Upper lobe of left lung (tissue), 6 donors: ENCODE measurements at regions not wholly inside any gene's neighbourhood (a gene's known extent, or its start where the extent isn't known, plus 50 kb on each side); places are given as distances from the start of the nearest gene placed in this dataset.

Source experiments
- ATAC-seq, 2 donors: fragments of 200-7000 bp; cut with Tn5 transposase; one replicate each; pipeline ENCODE4 v1.9.1; 2022; ENCODE audit warnings: mild to moderate bottlenecking in 2 of 2, moderate library complexity in 2 of 2; ENCODE audit not compliant: low FRiP score in 2 of 2
- DNase-seq, 2 donors: peaks; one replicate each; pipeline ENCODE4 v3.0.0-alpha.2; 2019 to 2020
- H3K27ac ChIP-seq, 4 donors: fragments of 200-600 bp; sonication (generic); one replicate each; pipeline ENCODE4 v1.5.1; 2016 to 2019
- H3K27me3 ChIP-seq, 4 donors: fragments of 200-600 bp; sonication (generic); one replicate each; pipeline ENCODE4 v1.5.1; 2017 to 2019
- H3K36me3 ChIP-seq, 4 donors: fragments of 200-600 bp; sonication (generic); one replicate each; pipeline ENCODE4 v1.5.1; 2016 to 2019
- H3K4me1 ChIP-seq, 4 donors: fragments of 200-600 bp; sonication (generic); one replicate each; pipeline ENCODE4 v1.5.1; 2018 to 2019
- H3K4me3 ChIP-seq, 4 donors: fragments of 200-600 bp; sonication (generic); one replicate each; pipeline ENCODE4 v1.5.1; 2017 to 2019; ENCODE audit warnings: mild to moderate bottlenecking in 2 of 4, moderate library complexity in 1 of 4
- H3K9me3 ChIP-seq, 4 donors: fragments of 200-600 bp; sonication (generic); one replicate each; pipeline ENCODE4 v1.5.1; 2018 to 2019
- EP300 ChIP-seq, 4 donors: sonication (generic); formaldehyde crosslinking; IDR thresholded peaks; one replicate each; pipeline ENCODE4 v1.5.1; 2017; ENCODE audit warnings: antibody characterized with exemption in 4 of 4, control low read depth in 2 of 4
- POLR2A ChIP-seq, 4 donors: fragments of 450-650 bp; IDR thresholded peaks; one replicate each; pipeline ENCODE4 v1.5.1; 2016 to 2017; ENCODE audit warnings: antibody characterized with exemption in 4 of 4, mild to moderate bottlenecking in 2 of 4
- POLR2AphosphoS5 ChIP-seq, 2 donors: sonication (generic); formaldehyde crosslinking; IDR thresholded peaks; one replicate each; pipeline ENCODE4 v1.5.1; 2017; ENCODE audit warnings: antibody characterized with exemption in 2 of 2
- WGBS, 2 donors: methylation state at CpG; one replicate each; pipeline ENCODE4 v1.1.5; 2017 to 2018; 5-methylcytosine and 5-hydroxymethylcytosine counted together
- TF ChIP-seq, protein P1 (sequence below), 6 experiments: fragments of 450-650 bp in 4 of 6; fragments of 200-600 bp in 2 of 6; sonication (generic) in 2 of 6; IDR thresholded peaks; one replicate each; pipeline ENCODE4 v1.5.1; 2016 to 2019; ENCODE audit warnings: antibody characterized with exemption in 6 of 6
- donor health status: DM: no; HTN: no; CAD: no; lungs with moderate emphysema.
- donor health status: DM: no; HTN: yes; CAD: no; lungs with severe emphysema.

GRCh38 chr6:168838037-168838399 is 397.0 kb downstream of the SMOC2 start:
- WGBS, 2 donors = 51 to 57% methylated on average over 15 of the region's 15 CpGs
- no peak overlapping the region for H3K4me3 ChIP-seq
- no peak overlapping the region for H3K27ac ChIP-seq
- ATAC-seq (no peak), DNase-seq (no peak)
- TF ChIP-seq, protein P1, sequence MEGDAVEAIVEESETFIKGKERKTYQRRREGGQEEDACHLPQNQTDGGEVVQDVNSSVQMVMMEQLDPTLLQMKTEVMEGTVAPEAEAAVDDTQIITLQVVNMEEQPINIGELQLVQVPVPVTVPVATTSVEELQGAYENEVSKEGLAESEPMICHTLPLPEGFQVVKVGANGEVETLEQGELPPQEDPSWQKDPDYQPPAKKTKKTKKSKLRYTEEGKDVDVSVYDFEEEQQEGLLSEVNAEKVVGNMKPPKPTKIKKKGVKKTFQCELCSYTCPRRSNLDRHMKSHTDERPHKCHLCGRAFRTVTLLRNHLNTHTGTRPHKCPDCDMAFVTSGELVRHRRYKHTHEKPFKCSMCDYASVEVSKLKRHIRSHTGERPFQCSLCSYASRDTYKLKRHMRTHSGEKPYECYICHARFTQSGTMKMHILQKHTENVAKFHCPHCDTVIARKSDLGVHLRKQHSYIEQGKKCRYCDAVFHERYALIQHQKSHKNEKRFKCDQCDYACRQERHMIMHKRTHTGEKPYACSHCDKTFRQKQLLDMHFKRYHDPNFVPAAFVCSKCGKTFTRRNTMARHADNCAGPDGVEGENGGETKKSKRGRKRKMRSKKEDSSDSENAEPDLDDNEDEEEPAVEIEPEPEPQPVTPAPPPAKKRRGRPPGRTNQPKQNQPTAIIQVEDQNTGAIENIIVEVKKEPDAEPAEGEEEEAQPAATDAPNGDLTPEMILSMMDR (IDR thresholded peaks at IDR 0.05) = no peak
- TF ChIP-seq EP300 (IDR thresholded peaks at IDR 0.05) = no peak
- TF ChIP-seq POLR2AphosphoS5 (IDR thresholded peaks at IDR 0.05) = no peak
- no peak for TF ChIP-seq POLR2A (IDR thresholded peaks at IDR 0.05)
- H3K36me3 ChIP-seq = no peaks in the 10 kb centered on the region
- H3K27me3 ChIP-seq = no peaks in the 10 kb centered on the region
- H3K9me3 ChIP-seq = no peaks in the 10 kb centered on the region
- H3K4me1 ChIP-seq = no peaks in the 10 kb centered on the region

DNA sequence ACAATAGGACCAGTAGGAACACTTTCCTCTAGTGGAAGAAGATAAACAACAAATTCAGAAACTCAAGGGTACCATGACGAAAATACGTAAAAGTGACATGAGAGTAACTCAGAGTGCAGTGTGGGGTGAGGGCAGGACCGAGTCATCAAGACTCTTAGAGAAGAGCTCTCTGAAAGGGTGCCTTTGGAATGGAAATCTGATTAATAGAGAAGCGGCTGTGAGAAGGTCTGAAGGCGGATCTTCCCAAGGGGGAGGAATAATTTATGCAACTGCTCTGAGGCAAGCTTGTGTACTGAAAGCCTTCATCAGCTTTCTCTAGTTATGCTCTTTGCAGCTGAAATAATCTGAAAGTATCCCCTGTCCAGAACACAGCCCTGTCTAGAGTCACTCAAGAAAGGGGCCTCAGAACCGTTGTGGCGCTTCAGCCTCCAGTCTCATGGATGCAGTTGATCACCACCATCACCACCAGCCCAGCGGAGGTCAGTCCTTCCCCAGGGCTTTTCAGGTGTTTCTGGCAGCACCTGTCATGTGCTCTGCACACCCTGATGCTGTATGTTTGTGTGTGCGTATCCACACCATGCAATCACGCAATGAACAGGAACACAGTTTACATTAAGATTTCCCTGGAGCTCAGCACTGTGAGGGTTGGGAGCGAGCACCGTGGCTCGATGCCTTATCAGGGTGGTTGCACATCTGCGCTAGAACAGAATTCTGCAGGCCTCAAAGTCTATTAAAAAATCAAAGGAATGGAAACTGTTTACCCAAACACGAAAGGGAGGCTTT is 396.5 kb downstream of the SMOC2 start:
- TF ChIP-seq POLR2AphosphoS5 (IDR thresholded peaks at IDR 0.05) = no peak
- no peak for TF ChIP-seq POLR2A (IDR thresholded peaks at IDR 0.05)
- TF ChIP-seq EP300 (IDR thresholded peaks at IDR 0.05) = no peak
- TF ChIP-seq, protein P1 (IDR thresholded peaks at IDR 0.05) = no peak

GRCh38 chr6:168835991-168836390 is 395.0 kb downstream of the SMOC2 start:
- TF ChIP-seq, protein P1 (IDR thresholded peaks at IDR 0.05) = no peak
- TF ChIP-seq POLR2A (IDR thresholded peaks at IDR 0.05) = no peak
- no peak for TF ChIP-seq POLR2AphosphoS5 (IDR thresholded peaks at IDR 0.05)
- no peak for TF ChIP-seq EP300 (IDR thresholded peaks at IDR 0.05)
- Histone ChIP-seq H3K4me1 (no peaks in the 10 kb centered on the region), H3K27me3 (no peaks in the 10 kb centered on the region), H3K4me3 (no peak overlapping the region), H3K9me3 (no peaks in the 10 kb centered on the region), H3K27ac (no peak overlapping the region), H3K36me3 (no peaks in the 10 kb centered on the region)
- ATAC-seq (no peak), DNase-seq (no peak)
- WGBS, 2 donors = 88 to 89% methylated on average over 9 of the region's 9 CpGs

More for the DNA sequence above, 396.5 kb downstream of the SMOC2 start:
- Histone ChIP-seq H3K4me3 (no peak overlapping the region), H3K27me3 (no peaks in the 10 kb centered on the region), H3K9me3 (no peaks in the 10 kb centered on the region), H3K27ac (no peak overlapping the region), H3K4me1 (no peaks in the 10 kb centered on the region), H3K36me3 (no peaks in the 10 kb centered on the region)
- DNase-seq = no peak
- no peak for ATAC-seq
- 52 to 67% methylated on average over 12 to 15 of the region's 15 CpGs for WGBS, 2 donors

DNA sequence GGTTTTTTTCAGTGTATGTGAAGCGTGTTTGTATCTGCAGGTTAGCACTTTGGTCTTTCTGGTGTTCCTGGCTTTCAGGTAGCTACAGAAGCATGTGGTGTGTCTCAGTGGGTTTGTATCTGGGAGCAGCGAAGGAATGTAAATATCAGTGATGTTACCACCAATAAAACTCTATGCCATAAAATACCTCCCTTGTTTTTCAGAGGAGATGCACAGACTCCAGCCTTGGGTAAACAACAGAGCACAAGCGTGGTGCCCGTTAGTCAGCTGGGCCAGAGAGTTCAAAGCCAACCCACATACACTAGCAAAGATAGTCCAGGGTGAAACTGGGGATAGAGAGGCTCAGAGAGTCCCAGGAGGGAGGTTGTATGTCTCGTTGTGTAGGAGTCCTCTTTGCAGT is 393.8 kb downstream of the SMOC2 start:
- TF ChIP-seq EP300 (IDR thresholded peaks at IDR 0.05) (no peak), POLR2A (IDR thresholded peaks at IDR 0.05) (no peak), POLR2AphosphoS5 (IDR thresholded peaks at IDR 0.05) (no peak)
- TF ChIP-seq, protein P1 (IDR thresholded peaks at IDR 0.05) = no peak
- Histone ChIP-seq H3K4me1 (no peaks in the 10 kb centered on the region), H3K27me3 (no peaks in the 10 kb centered on the region), H3K36me3 (no peaks in the 10 kb centered on the region), H3K27ac (no peak overlapping the region), H3K9me3 (no peaks in the 10 kb centered on the region), H3K4me3 (no peak overlapping the region)
- ATAC-seq (no peak), DNase-seq (no peak)
- 64 to 74% methylated on average over 5 of the region's 5 CpGs for WGBS, 2 donors

DNA sequence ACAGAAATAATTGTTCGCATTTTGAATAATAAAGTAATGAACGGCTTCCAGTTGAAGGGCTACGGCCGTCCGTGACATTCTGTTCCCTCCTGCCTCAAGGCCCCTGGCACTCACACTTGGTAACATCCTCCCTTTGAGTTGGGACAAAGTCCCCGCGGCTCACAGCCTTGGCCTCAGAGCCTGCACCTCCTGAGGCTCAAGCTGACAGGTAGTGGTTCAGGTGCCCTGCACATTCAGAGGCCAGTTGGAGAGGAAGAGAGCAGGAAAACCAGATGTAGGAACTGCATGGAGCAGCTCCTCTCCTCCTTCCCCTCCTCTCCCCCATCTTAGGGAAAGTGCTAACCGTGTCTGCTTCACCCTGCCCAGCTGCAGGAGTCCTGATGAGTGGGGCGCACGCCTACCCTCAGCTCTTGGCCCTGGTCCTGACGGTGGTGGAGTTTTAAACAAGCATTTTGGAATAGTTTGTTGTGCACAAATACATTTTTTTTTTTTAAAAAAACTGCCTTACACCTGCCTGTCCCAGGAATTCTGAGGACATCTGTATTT is 393.1 kb downstream of the SMOC2 start:
- H3K4me3 ChIP-seq = no peak overlapping the region
- H3K27ac ChIP-seq = no peak overlapping the region
- DNase-seq (no peak), ATAC-seq (no peak)
- TF ChIP-seq, protein P1 (IDR thresholded peaks at IDR 0.05) = no peak
- TF ChIP-seq POLR2A (IDR thresholded peaks at IDR 0.05) (no peak), POLR2AphosphoS5 (IDR thresholded peaks at IDR 0.05) (no peak), EP300 (IDR thresholded peaks at IDR 0.05) (no peak)
- H3K36me3 ChIP-seq = no peaks in the 10 kb centered on the region
- no peaks in the 10 kb centered on the region for H3K9me3 ChIP-seq
- no peaks in the 10 kb centered on the region for H3K27me3 ChIP-seq
- 65 to 77% methylated on average over 9 to 11 of the region's 11 CpGs for WGBS, 2 donors
- no peaks in the 10 kb centered on the region for H3K4me1 ChIP-seq
